LoVo (cell line): ENCODE measurements at regions not wholly inside any gene's neighbourhood (a gene's known extent, or its start where the extent isn't known, plus 50 kb on each side); places are given as distances from the start of the nearest gene placed in this dataset.

Experiments used
- DNase-seq: peaks from one replicate; pipeline ENCODE4 v3.0.0-alpha.2; 2016; ENCODE audit warnings: low spot score

DNA sequence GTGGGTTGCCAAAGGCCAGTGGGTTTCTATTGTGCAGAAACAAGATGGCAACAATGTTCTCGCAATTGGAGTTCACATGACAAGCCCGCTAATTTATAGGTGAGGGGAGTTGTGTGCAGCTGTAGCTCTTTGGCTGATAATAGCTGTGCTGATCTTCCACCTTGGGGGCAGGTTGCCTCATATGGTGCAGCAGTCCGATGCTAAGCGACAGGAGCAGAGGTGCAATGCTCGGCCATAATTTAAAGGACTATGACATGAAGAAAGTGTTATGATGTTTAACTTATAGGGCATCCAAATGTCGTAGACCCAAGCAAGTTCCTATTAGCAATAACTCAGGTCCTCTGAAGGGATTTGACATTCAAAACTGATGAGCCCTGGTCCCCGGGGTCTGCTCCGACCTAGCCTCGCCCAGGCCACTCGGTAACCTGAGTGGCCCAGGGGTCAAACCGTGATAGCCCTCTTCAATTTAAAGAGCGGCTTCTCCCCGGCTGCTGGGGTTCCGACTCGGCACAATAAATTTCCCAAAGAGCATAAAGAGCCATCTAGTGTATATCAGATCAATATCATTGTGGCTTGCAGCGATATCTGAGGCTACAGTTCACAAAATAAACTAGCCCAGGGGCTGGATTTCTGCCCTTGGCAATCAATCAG is 724.0 kb downstream of the IRX1 start:
- no peak for DNase-seq

DNA sequence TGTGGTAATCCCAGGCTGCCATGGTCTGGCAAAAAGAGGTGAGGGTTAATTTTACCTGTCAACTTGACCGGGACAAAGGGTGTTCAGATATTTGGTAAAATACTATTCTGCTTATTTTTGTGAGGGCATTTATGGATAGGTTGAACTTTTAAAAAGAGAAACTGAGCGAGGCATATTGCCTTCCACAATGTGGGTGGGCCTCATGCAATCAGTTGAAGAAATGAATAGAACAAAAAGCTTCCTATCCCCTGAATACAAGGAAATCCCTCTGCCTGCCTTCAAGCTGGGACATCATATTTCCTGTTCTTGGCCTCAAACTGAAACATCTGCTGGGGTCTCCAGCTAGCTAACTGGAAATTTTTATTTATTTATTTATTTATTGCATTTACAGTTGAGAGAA is 734.7 kb downstream of the IRX1 start:
- no peak for DNase-seq

DNA sequence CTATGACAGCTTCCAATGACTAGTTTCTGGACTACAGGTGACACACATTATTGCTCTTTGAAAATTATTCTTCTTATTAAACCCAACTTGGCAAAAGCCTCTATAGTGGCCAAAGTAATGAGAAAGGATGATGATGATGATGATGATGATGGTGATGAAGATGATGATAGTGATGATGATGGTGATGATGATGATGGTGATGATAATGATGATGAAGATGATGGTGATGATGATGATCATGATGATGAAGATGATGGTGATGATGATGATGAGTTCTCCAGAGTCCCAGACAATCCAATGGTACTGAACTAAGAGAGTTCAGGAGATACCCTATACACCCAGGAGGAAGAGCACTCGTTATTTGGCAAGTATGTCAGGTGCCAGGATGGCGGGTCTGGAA is 739.4 kb downstream of the IRX1 start:
- DNase-seq = no peak

DNA sequence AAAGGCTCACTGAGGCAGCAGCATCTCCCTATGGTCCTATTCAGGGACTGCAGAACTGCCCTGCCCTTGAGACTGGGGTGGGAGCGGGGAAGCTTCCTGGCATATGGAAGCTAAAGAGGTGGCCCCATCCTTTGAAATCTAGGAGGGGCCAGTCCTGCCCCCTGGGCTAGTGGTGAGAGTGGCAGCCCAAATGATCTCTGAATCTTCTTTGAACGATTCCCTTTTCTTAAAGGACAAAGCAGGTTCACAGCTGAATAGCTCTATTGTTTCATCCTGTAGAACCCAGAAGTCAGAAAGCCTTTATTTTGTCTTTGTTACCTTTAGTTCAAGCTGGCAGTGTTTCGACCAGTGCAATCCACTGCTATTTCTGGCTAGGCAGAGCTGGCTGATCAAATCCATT is 741.9 kb downstream of the IRX1 start:
- no peak for DNase-seq

DNA sequence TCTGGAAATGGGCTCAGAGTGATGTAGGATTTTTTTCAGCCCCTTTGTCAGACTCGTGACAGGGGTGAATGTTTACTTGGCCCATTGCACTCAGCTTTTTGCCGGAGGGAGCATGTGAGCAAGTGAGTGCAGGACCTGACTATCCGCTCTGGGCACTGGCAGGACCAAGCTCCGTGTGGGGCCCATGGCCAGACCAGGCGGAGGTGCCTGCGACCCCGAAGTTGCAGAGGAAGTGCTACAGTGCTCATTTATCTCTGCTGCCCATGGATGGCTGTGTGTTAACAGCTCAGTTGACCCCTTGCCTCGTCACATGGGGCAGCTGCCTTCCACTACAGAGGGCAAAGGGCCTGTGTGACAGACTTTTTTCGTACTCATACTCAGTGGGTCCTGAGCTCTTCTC is 744.3 kb downstream of the IRX1 start:
- no peak for DNase-seq

- no peak for DNase-seq
These were observed 750.2 kb downstream of the IRX1 start for GRCh38 chr5:4345850-4346249.

GRCh38 chr5:4348423-4348822 is 752.8 kb downstream of the IRX1 start:
- DNase-seq = no peak

- no peak for DNase-seq
These were observed 753.3 kb downstream of the IRX1 start for GRCh38 chr5:4348919-4349318.

GRCh38 chr5:4356201-4356600 is 760.6 kb downstream of the IRX1 start:
- DNase-seq = no peak

DNA sequence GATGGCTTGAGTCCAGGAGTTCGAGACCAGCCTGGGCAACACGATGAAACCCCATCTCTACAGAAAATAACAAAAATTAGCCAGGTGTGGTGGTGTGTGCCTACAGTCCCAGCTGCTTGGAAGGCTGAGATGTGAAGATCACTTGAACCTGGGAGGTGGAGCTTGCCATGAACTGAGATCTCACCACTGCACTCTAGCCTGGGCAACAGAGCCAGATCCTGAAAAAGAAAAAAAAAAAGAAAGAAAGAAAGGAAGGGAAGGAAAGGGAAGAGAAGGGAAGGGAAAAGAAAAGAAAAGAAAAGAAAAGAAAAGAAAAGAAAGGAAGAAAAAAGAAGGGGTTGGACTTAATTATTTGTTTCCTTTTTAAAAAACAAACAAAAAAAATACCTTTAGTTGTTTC is 764.2 kb downstream of the IRX1 start:
- DNase-seq = no peak

- DNase-seq = no peak
These were observed 766.1 kb downstream of the IRX1 start for GRCh38 chr5:4361753-4362152.

DNA sequence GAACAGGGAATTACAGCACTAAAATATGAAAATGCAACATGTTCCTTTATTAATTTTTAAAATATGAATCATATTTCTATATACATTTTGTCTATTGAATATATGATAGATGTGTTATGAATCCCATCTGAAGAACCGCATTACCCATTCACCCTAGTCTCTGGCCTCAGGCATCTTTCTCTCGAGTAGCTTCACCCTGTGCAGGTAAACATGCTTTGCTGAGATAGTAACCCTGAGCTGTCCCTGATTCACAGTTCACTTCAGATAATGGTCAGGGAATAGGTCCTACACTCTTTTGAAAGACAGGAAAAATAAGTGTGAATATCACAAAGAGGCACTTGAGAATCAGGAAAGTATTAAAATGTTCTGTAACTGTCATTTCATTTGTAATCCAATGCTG is 766.8 kb downstream of the IRX1 start:
- no peak for DNase-seq

DNA sequence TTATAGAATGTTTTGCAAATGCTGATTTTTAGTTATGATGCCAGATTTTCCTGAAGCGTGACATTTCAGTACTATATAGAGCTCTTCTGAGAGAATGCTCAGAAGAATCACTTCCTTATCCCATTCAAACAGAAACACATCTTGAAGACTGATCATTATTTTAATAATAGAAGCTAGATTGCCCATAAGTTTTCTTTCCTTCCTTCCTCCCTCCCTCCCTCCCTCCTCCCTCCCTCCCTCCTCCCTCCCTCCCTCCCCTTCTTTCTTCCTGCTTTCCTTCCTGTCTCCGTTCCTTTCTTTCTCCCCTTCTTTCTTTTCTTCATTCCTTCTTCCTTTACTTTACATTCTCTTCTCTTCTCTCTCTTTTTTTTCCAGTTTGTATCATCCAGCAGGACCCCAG is 767.4 kb downstream of the IRX1 start:
- DNase-seq = no peak

- DNase-seq = no peak
These were observed 771.0 kb downstream of the IRX1 start for GRCh38 chr5:4366628-4367027.

GRCh38 chr5:4370218-4370617 is 769.9 kb upstream of the ADAMTS16 start:
- DNase-seq = no peak

DNA sequence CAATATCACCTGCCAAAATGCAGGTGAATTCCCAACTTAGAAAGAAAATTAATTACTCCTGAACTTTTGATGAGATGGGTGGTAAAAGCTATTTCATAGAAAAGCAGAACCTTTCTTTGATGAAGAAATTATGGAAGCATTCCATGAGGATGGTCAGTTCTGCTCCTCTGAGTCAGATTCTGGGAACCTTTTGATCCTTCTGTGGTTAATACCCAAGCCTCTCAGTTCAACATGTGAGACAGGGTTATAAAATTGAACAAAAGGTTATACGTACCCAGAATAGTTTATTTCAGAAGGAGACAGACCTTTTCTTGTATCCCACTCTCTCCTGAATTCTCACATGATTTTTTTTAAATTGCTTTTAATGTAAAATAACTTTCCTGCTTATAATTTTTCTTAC is 767.6 kb upstream of the ADAMTS16 start:
- DNase-seq = no peak

- DNase-seq = no peak
These were observed 766.9 kb upstream of the ADAMTS16 start for GRCh38 chr5:4373051-4373820.

- DNase-seq = no peak
These were observed 765.3 kb upstream of the ADAMTS16 start for GRCh38 chr5:4374866-4375265.

DNA sequence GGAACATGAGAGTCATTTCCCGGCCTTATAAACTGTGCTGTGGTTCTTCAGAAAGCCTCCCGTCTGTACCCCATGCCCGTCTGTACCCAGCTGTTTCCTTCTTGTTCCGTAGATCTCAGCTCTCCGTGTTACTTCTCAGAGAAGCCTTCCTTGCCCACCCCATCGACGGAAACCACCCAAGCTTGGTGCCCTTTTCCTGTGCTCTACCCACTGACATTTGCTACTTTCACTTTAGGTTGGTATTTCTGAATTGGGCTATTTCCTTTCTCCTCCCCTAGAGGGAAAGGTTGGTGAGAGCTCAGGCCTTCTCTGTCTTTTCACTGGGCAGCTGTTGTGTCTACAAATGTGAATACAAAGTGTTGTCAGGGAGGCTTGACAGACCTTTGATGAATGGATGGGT is 764.5 kb upstream of the ADAMTS16 start:
- DNase-seq = no peak

- DNase-seq = no peak
These were observed 757.0 kb upstream of the ADAMTS16 start for GRCh38 chr5:4383102-4383501.

DNA sequence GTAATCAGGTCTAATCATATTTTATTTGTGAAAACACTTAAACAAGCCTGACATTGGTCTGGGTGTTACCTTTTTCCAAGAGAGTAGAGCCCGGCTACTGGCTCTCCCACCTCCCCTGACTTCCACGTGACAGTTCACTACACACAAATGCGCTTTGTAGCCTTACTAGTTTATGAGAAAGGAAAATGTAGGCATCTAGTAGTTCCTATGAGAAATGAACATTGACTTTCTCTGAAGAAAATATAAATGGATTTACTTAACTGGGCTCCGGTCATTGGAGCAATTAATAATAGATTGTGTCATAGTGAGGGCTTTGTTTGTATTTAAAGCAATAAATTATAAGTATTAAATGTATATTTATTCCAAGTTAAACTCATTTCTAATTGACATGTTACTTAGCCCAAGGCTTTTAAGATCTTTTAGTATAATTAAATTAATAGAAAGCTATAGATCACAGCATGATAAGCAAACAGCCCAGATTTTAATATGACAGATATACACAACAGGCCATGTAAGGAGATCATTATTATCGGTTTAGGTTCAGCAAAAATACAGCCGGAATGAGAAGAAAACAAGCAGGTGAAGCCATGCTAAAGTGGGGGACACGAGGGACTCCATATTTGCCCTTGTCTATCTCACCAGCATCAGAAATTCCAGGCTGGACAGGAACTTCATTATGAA is 756.5 kb upstream of the ADAMTS16 start:
- DNase-seq = no peak

- DNase-seq = no peak
These were observed 755.5 kb upstream of the ADAMTS16 start for GRCh38 chr5:4384649-4385048.

DNA sequence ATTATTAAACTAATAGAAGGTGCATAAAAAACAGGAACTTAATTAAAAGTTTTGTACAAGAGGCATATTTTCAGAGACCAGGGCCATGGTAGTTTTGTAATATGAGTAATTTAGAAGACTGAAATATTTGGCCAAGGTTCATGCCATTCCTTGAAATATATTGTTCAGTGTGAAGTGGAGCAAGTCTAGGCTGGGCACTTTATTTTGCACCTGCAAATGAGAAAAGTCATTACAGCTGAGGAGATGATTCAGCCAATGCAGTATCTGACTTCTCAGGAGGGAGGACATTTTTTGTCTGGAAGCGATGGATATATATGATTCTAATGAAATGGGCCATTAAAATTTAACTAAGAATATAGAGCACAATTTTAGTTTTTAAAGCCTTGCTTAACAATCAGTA is 754.0 kb upstream of the ADAMTS16 start:
- DNase-seq = no peak
